ENCODE measurements at regions not wholly inside any gene's neighbourhood (a gene's known extent, or its start where the extent isn't known, plus 50 kb on each side); places are given as distances from the start of the nearest gene placed in this dataset.

DNA sequence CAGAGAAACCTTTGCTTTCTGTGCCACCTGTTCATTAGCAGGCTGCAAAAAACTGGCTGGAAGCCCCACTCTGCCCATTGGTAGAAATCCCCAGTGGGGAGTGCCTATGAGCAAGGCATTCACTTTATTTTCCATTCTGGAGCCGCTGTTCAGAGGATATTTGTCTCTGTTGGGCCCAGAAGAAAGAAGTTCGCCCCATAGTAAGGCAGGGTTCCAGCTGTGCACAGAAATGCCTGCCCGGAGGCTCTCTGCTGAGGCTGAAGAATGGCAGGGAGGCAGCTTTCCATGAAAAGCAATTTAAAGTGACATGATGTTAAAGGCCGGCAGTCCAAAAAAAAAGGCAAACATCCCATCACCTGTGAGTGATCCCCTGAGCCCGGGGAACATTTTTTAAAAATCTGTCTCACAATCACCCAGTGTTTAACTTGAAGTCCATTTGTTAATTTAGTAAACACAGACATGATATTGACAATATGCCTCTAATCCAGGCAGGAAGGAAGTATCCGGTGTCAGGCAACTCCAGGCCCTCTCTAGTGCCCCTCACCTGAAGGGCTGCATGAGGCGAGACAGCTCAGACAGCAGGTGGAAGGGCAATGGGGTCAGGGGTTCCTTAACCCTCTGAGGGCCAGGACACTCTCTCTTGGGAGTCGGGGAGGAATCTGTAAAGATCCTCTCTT, 265.1 kb upstream of the SIX2 start:
- DNase-seq = no peak
- TF ChIP-seq CTCF (IDR thresholded peaks at IDR 0.05) = no peak

GRCh38 chr2:45273412-45274249, 264.4 kb upstream of the SIX2 start:
- Histone ChIP-seq H3K36me3 (no peaks in the 10 kb centered on the region), H3K27ac (no peak overlapping the region), H3K4me1 (no peaks in the 10 kb centered on the region), H3K9me3 (no peaks in the 10 kb centered on the region), H3K4me3 (no peak overlapping the region), H3K27me3 (no peaks in the 10 kb centered on the region)
- intact Hi-C loops (cut with DNase I) = no loop called here
- ATAC-seq = no peak
- DNase-seq = no peak
- no peak for TF ChIP-seq CTCF (IDR thresholded peaks at IDR 0.05)

More for the DNA sequence above, 265.1 kb upstream of the SIX2 start:
- Histone ChIP-seq H3K27me3 (no peaks in the 10 kb centered on the region), H3K36me3 (no peaks in the 10 kb centered on the region), H3K4me1 (no peaks in the 10 kb centered on the region), H3K9me3 (no peaks in the 10 kb centered on the region), H3K27ac (no peak overlapping the region), H3K4me3 (no peak overlapping the region)
- no peak for ATAC-seq
- intact Hi-C loops (cut with DNase I) = no loop called here

DNA sequence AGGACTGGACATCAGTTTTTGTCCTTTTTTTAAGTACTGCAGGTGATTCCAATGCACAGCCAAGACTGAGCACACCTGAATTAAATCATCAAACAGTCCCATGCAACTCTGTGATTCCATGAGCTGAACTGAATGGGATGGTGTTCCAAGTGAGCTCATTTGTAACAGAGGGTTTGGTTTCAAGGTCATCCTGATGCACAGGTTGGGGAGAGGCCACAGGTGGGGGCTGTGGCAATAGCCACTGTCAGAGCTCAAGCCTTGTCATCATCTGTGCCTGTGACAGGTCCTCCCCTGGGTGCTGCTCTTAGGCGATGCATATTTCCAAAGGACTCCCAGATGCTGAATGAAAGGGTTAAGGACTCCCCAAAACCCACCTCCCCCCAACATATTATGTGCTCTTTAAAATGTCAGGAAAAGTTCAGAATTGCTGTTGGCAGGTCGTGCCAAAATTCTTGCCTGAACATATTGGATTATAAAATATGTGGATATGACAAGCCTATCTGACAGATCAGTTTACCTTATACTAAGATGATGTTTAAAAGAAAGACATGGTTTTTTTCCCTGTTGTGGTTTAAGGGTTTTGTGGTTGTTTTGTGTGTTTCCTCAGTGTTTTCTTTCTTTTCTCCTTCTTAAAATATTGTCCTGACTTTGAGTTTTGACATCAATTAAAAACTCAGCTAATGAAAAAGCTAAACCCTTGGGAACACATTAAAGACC, 263.5 kb upstream of the SIX2 start:
- Histone ChIP-seq H3K4me3 (no peak overlapping the region), H3K27me3 (no peaks in the 10 kb centered on the region), H3K9me3 (no peaks in the 10 kb centered on the region), H3K36me3 (no peaks in the 10 kb centered on the region), H3K27ac (no peak overlapping the region), H3K4me1 (no peaks in the 10 kb centered on the region)
- TF ChIP-seq CTCF (IDR thresholded peaks at IDR 0.05) = no peak
- DNase-seq = no peak
- no peak for ATAC-seq
- intact Hi-C loops (cut with DNase I) = no loop called here

DNA sequence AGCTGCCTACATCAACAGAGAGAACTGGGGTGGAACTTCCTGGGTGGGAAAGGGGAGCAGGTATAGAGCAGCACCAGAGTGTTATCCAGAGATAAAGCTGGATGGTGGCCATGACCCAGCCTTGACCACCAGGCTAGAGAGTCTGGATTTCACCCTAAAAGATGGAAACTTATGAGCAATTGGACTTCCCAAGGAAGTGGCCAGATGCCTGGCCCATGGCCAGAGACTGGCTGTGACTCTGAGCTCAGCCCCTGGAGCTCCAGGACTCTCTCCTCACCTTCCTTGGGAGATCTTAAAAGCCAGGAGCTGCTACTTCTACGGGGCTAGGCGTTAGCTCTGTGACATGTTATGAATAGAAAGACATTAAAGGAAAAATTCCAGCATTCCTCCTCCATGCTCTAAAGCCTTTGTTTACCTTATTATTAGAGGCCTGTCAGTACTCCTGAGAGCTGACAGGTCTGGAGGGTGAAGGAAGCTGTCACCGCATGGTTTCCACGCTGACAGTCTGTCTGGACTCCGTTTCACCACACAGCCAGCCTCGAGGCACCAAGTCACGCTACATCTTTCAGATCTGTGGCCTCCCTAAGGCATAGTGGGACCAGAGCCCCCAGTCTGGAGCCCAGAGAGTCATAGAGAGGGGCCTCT, 260.0 kb upstream of the SIX2 start:
- Histone ChIP-seq H3K27ac (no peak overlapping the region), H3K27me3 (no peaks in the 10 kb centered on the region), H3K9me3 (no peaks in the 10 kb centered on the region), H3K36me3 (no peaks in the 10 kb centered on the region), H3K4me3 (no peak overlapping the region), H3K4me1 (no peaks in the 10 kb centered on the region)
- ATAC-seq (no peak), DNase-seq (no peak)
- TF ChIP-seq CTCF (IDR thresholded peaks at IDR 0.05) = no peak
- intact Hi-C loops (cut with DNase I) = no loop called here

GRCh38 chr2:45268631-45269030, 259.4 kb upstream of the SIX2 start:
- DNase-seq (no peak), ATAC-seq (no peak)
- no peak for TF ChIP-seq CTCF (IDR thresholded peaks at IDR 0.05)
- Histone ChIP-seq H3K9me3 (no peaks in the 10 kb centered on the region), H3K27me3 (no peaks in the 10 kb centered on the region), H3K4me3 (no peak overlapping the region), H3K27ac (no peak overlapping the region), H3K4me1 (no peaks in the 10 kb centered on the region), H3K36me3 (no peaks in the 10 kb centered on the region)
- intact Hi-C loops (cut with DNase I) = no loop called here

Measured in upper lobe of right lung (tissue), 1 donor.